OCI-LY7 (cell line): ENCODE measurements at regions not wholly inside any gene's neighbourhood (a gene's known extent, or its start where the extent isn't known, plus 50 kb on each side); places are given as distances from the start of the nearest gene placed in this dataset.

Experiments
- BruUV-seq: library from RNA; stranded (reverse); fragments of 400-500 nt; replicated peaks from 2 replicates; lab custom pipeline; 2021; lab: Mats Ljungman, UMichigan
- CTCF ChIA-PET: fragments of 300-600 bp; sonication (Branson Sonifier 250); formaldehyde crosslinking; loops from one replicate; lab custom pipeline; 2022; ENCODE audit warnings: antibody characterized with exemption; ENCODE audit not compliant: unreplicated experiment; lab: Charles Lee
- POLR2A ChIA-PET: fragments of 300-600 bp; sonication (Branson Sonifier 250); formaldehyde crosslinking; loops from one replicate; lab custom pipeline; 2022; ENCODE audit warnings: antibody characterized with exemption; lab: Charles Lee
- DNase-seq: peaks from one replicate; pipeline ENCODE4 v3.0.0-alpha.2; 2015; ENCODE audit warnings: low spot score
- H2AFZ ChIP-seq: fragments of 200-600 bp; sonication (generic), shearing (Covaris generic); 2 replicates; pipeline ENCODE4 v1.6.1; 2014; ENCODE audit warnings: mild to moderate bottlenecking, antibody characterized with exemption, low read length, moderate library complexity
- H3K27ac ChIP-seq: fragments of 200-600 bp; sonication (generic); 2 replicates; pipeline ENCODE4 v1.5.1; 2014; ENCODE audit warnings: mixed run types, low read depth, mild to moderate bottlenecking, moderate library complexity, low read length, inconsistent platforms; ENCODE audit not compliant: poor library complexity, severe bottlenecking
- H3K36me3 ChIP-seq: fragments of 200-600 bp; sonication (generic); 2 replicates; pipeline ENCODE4 v1.6.1; 2014; ENCODE audit warnings: mild to moderate bottlenecking, antibody characterized with exemption, low read length, moderate library complexity, mixed read lengths; ENCODE audit not compliant: insufficient read depth
- H3K4me1 ChIP-seq: fragments of 200-600 bp; sonication (generic); 2 replicates; pipeline ENCODE4 v1.5.1; 2014; ENCODE audit warnings: mild to moderate bottlenecking, low read length; ENCODE audit not compliant: insufficient read depth, poor library complexity, severe bottlenecking
- H3K4me2 ChIP-seq: fragments of 200-600 bp; sonication (generic); 2 replicates; pipeline ENCODE4 v1.6.1; 2014; ENCODE audit warnings: mild to moderate bottlenecking, low read length
- H3K4me3 ChIP-seq: fragments of 200-600 bp; sonication (generic); 2 replicates; pipeline ENCODE4 v1.5.1; 2014; ENCODE audit warnings: mild to moderate bottlenecking, low read depth, low read length; ENCODE audit not compliant: poor library complexity, severe bottlenecking
- H3K79me2 ChIP-seq: fragments of 200-600 bp; sonication (generic); 2 replicates; pipeline ENCODE4 v1.6.1; 2016; ENCODE audit warnings: low read depth, mild to moderate bottlenecking, low read length, moderate library complexity, mixed read lengths; ENCODE audit not compliant: insufficient read depth
- H3K9me2 ChIP-seq: fragments of 200-600 bp; sonication (generic); 2 replicates; pipeline ENCODE4 v1.6.1; 2016; ENCODE audit warnings: mild to moderate bottlenecking, low read length, mixed read lengths; ENCODE audit not compliant: insufficient read depth
- H3K9me3 ChIP-seq: fragments of 200-600 bp; sonication (generic); 2 replicates; pipeline ENCODE4 v1.6.1; 2014; ENCODE audit warnings: mild to moderate bottlenecking, mixed run types, low read length, mixed read lengths
- H4K20me1 ChIP-seq: fragments of 200-600 bp; sonication (generic); 2 replicates; pipeline ENCODE4 v1.6.1; 2014; ENCODE audit warnings: mild to moderate bottlenecking, antibody characterized with exemption, low read length, moderate library complexity, mixed read lengths; ENCODE audit not compliant: insufficient read depth
- EZH2phosphoT487 ChIP-seq: fragments of 200-600 bp; sonication (generic); IDR thresholded peaks from 2 replicates; pipeline ENCODE4 v1.6.1; 2018; ENCODE audit warnings: low read depth, borderline replicate concordance, mild to moderate bottlenecking, mixed run types, antibody characterized with exemption, low read length, moderate library complexity, mixed read lengths
- intact Hi-C: fragments of 100-400 bp; cut with micrococcal nuclease; formaldehyde crosslinking; loops from one replicate; pipeline ENCODE4 v1.10.0; 2022; ENCODE audit not compliant: unreplicated experiment
- TF ChIP-seq, protein P1 (sequence below): fragments of 200-600 bp; sonication (generic); conservative IDR thresholded peaks from 2 replicates; pipeline ENCODE4 v1.5.1; 2014; ENCODE audit warnings: mild to moderate bottlenecking, antibody characterized with exemption, low read length, moderate library complexity, mixed read lengths

DNA sequence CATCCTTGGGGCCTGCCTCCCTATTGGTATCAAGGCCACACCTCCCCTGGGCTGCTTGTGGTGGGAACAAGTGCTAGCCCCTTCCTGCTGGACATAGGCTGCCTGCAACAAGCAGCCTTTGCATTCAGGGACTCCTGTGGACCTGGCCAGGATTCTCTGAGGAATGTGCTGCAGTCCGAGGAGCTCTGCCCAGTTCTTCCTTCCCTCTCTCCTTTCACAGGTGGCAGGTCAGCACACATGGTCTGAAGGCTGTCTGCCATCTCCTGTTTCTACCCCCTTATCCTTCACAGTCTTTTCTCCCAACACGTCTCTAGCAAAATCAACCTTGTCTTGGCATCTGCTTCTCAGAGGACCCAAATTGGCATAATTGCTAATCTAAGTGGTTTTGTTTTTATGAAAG lies 97.0 kb upstream of the LIPC start:
- peaks cover 23% of the 10 kb centered on the region for H3K4me1 ChIP-seq
- H3K36me3 ChIP-seq, result no peaks in the 10 kb centered on the region
- no peaks in the 10 kb centered on the region for H4K20me1 ChIP-seq
- H3K79me2 ChIP-seq, result no peaks in the 10 kb centered on the region
- H3K4me2 ChIP-seq, result no peak overlapping the region
- H3K27ac ChIP-seq, result no peak overlapping the region
- ChIA-PET CTCF (no interaction called here), POLR2A (interaction anchor here (0.6 kb wide), 1 partner anchor 26 kb away, joined by 3 read pairs; no protein-coding TSS in a partner anchor)
- H2AFZ ChIP-seq, result 0 out of 2 replicates have a peak overlapping the region, but pooled peaks have one; percentile 6
- DNase-seq, result no peak
- H3K9me2 ChIP-seq, result no peaks in the 10 kb centered on the region
- no peaks in the 10 kb centered on the region for H3K9me3 ChIP-seq
- TF ChIP-seq, protein P1, sequence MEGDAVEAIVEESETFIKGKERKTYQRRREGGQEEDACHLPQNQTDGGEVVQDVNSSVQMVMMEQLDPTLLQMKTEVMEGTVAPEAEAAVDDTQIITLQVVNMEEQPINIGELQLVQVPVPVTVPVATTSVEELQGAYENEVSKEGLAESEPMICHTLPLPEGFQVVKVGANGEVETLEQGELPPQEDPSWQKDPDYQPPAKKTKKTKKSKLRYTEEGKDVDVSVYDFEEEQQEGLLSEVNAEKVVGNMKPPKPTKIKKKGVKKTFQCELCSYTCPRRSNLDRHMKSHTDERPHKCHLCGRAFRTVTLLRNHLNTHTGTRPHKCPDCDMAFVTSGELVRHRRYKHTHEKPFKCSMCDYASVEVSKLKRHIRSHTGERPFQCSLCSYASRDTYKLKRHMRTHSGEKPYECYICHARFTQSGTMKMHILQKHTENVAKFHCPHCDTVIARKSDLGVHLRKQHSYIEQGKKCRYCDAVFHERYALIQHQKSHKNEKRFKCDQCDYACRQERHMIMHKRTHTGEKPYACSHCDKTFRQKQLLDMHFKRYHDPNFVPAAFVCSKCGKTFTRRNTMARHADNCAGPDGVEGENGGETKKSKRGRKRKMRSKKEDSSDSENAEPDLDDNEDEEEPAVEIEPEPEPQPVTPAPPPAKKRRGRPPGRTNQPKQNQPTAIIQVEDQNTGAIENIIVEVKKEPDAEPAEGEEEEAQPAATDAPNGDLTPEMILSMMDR, result no peak
- no peak for TF ChIP-seq EZH2phosphoT487
- intact Hi-C loops, result no loop called here
- H3K4me3 ChIP-seq, result no peak overlapping the region
- no TSS peak for BruUV-seq

- intact Hi-C loops, result no loop called here
- Histone ChIP-seq H3K79me2 (no peaks in the 10 kb centered on the region), H2AFZ (0 out of 2 replicates have a peak overlapping the region, but pooled peaks have one; percentile 15), H3K9me2 (no peaks in the 10 kb centered on the region), H3K4me2 (no peak overlapping the region), H4K20me1 (no peaks in the 10 kb centered on the region), H3K9me3 (no peaks in the 10 kb centered on the region), H3K4me3 (no peak overlapping the region), H3K27ac (no peak overlapping the region), H3K36me3 (no peaks in the 10 kb centered on the region), H3K4me1 (peaks cover 18% of the 10 kb centered on the region)
- CTCF ChIA-PET, result no interaction called here
- DNase-seq, result no peak
- BruUV-seq, result no TSS peak
- POLR2A ChIA-PET, result interaction anchor here (0.6 kb wide), 2 partner anchors 430 to 855 kb away, joined by 3 read pairs; no protein-coding TSS in a partner anchor
- no peak for TF ChIP-seq EZH2phosphoT487
- TF ChIP-seq, protein P1, result no peak
These were observed 95.6 kb upstream of the LIPC start for GRCh38 chr15:58336161-58336560.

DNA sequence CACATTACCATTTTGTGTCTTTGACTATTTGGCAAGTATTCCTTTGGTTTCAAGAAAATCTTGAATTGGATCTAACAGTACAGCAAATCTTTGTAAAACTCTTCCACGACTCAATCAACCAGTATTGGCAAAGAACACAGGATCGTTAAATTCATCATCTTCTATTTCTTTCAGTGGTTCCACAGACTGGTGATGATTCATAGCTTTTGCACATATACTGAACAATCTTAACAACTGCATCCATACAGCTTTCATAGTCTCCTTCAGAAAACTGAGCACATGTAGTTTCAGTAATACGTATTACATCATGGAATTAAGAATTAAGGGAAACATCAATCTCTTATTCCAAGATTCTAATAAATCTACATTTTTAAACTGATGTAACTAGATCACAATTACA lies 91.6 kb upstream of the LIPC start:
- POLR2A ChIA-PET, result interaction anchor here (4.3 kb wide), 1 partner anchor 15 kb away, joined by 12 read pairs; no protein-coding TSS in a partner anchor
- intact Hi-C loops, result no loop called here

More for the DNA sequence above, 91.6 kb upstream of the LIPC start:
- no peaks in the 10 kb centered on the region for H3K36me3 ChIP-seq
- no peaks in the 10 kb centered on the region for H3K4me1 ChIP-seq
- no peaks in the 10 kb centered on the region for H4K20me1 ChIP-seq
- no peaks in the 10 kb centered on the region for H3K9me2 ChIP-seq
- H2AFZ ChIP-seq, result no peak overlapping the region
- DNase-seq, result no peak
- no peak overlapping the region for H3K27ac ChIP-seq
- TF ChIP-seq, protein P1, result no peak
- no peak for TF ChIP-seq EZH2phosphoT487
- CTCF ChIA-PET, result no interaction called here
- no peaks in the 10 kb centered on the region for H3K9me3 ChIP-seq
- BruUV-seq, result no TSS peak
- H3K4me2 ChIP-seq, result no peak overlapping the region
- no peaks in the 10 kb centered on the region for H3K79me2 ChIP-seq
- no peak overlapping the region for H3K4me3 ChIP-seq
